H9 (cell line): ENCODE measurements at regions not wholly inside any gene's neighbourhood (a gene's known extent, or its start where the extent isn't known, plus 50 kb on each side); places are given as distances from the start of the nearest gene placed in this dataset.

Experiments used
- DNase-seq: peaks from one replicate; pipeline ENCODE4 v3.0.0-alpha.2; 2017
- H2AFZ ChIP-seq: one replicate; pipeline ENCODE4 v1.6.1; 2013; ENCODE audit warnings: mild to moderate bottlenecking, low read length, control low read depth, moderate library complexity
- H2AK5ac ChIP-seq: 2 replicates; pipeline ENCODE4 v1.6.1; 2013; ENCODE audit warnings: low read length, control low read depth, mixed read lengths; ENCODE audit not compliant: insufficient read length
- H2BK120ac ChIP-seq: one replicate; pipeline ENCODE4 v1.6.1; 2013; ENCODE audit warnings: low read depth, mild to moderate bottlenecking, low read length, control low read depth, inconsistent platforms; ENCODE audit not compliant: poor library complexity, severe bottlenecking
- H2BK12ac ChIP-seq: 2 replicates; pipeline ENCODE4 v1.6.1; 2013; ENCODE audit warnings: low read length, control low read depth, mixed read lengths, low read depth; ENCODE audit not compliant: insufficient read length
- H2BK15ac ChIP-seq: 2 replicates; pipeline ENCODE4 v1.6.1; 2013; ENCODE audit warnings: low read depth, low read length, control low read depth
- H2BK20ac ChIP-seq: one replicate; pipeline ENCODE4 v1.6.1; 2013; ENCODE audit warnings: low read depth, mild to moderate bottlenecking, low read length, control low read depth, inconsistent platforms; ENCODE audit not compliant: poor library complexity, severe bottlenecking
- H2BK5ac ChIP-seq: 2 replicates; pipeline ENCODE4 v1.6.1; 2013; ENCODE audit warnings: low read length, control low read depth, mixed read lengths; ENCODE audit not compliant: insufficient read length
- H3K14ac ChIP-seq: 2 replicates; pipeline ENCODE4 v1.6.1; 2013; ENCODE audit warnings: low read length, control low read depth; ENCODE audit not compliant: insufficient read depth
- H3K18ac ChIP-seq: 2 replicates; pipeline ENCODE4 v1.6.1; 2013; ENCODE audit warnings: low read depth, mild to moderate bottlenecking, mixed read lengths, low read length, control low read depth; ENCODE audit not compliant: insufficient read length
- H3K23ac ChIP-seq: 2 replicates; pipeline ENCODE4 v1.6.1; 2013; ENCODE audit warnings: low read length, control low read depth, mixed read lengths, low read depth; ENCODE audit not compliant: insufficient read length
- H3K23me2 ChIP-seq: 2 replicates; pipeline ENCODE4 v1.6.1; 2013; ENCODE audit warnings: low read depth, mild to moderate bottlenecking, mixed read lengths, low read length, control low read depth; ENCODE audit not compliant: insufficient read length, poor library complexity, severe bottlenecking
- H3K27ac ChIP-seq: 2 replicates; pipeline ENCODE4 v1.5.1; 2013; ENCODE audit warnings: low read length, control low read depth, mixed read lengths, low read depth; ENCODE audit not compliant: insufficient read length
- H3K27me3 ChIP-seq: 2 replicates; pipeline ENCODE4 v1.6.1; 2013; ENCODE audit warnings: low read length, control low read depth, inconsistent platforms; ENCODE audit not compliant: insufficient read depth
- H3K4ac ChIP-seq: 2 replicates; pipeline ENCODE4 v1.6.1; 2013; ENCODE audit warnings: low read depth, mild to moderate bottlenecking, control low read depth, inconsistent platforms, low read length, moderate library complexity
- H3K4me1 ChIP-seq: 2 replicates; pipeline ENCODE4 v1.6.1; 2013; ENCODE audit warnings: low read length, control low read depth, inconsistent platforms; ENCODE audit not compliant: insufficient read depth
- H3K4me2 ChIP-seq: 2 replicates; pipeline ENCODE4 v1.6.1; 2013; ENCODE audit warnings: low read length, control low read depth, mixed read lengths; ENCODE audit not compliant: insufficient read length, insufficient read depth
- H3K56ac ChIP-seq: 2 replicates; pipeline ENCODE4 v1.6.1; 2013; ENCODE audit warnings: low read depth, mild to moderate bottlenecking, mixed read lengths, low read length, control low read depth; ENCODE audit not compliant: insufficient read length
- H3K79me1 ChIP-seq: 2 replicates; pipeline ENCODE4 v1.6.1; 2013; ENCODE audit warnings: low read depth, mild to moderate bottlenecking, moderate library complexity, low read length, control low read depth, inconsistent platforms; ENCODE audit not compliant: insufficient read depth, poor library complexity, severe bottlenecking
- H3K79me2 ChIP-seq: 2 replicates; pipeline ENCODE4 v1.6.1; 2013; ENCODE audit warnings: low read length, control low read depth, inconsistent platforms; ENCODE audit not compliant: insufficient read depth
- H3K9ac ChIP-seq: 2 replicates; pipeline ENCODE4 v1.6.1; 2013; ENCODE audit warnings: low read length, control low read depth, mixed read lengths; ENCODE audit not compliant: insufficient read length; ENCODE audit errors: extremely low read depth
- H3K9me3 ChIP-seq: one replicate; pipeline ENCODE4 v1.6.1; 2013; ENCODE audit warnings: low read depth, low read length, inconsistent platforms; ENCODE audit not compliant: control insufficient read depth
- H3T11ph ChIP-seq: one replicate; pipeline ENCODE4 v1.6.1; 2013; ENCODE audit warnings: mild to moderate bottlenecking, low read length, control low read depth, inconsistent platforms
- H4K20me1 ChIP-seq: one replicate; pipeline ENCODE4 v1.6.1; 2013; ENCODE audit not compliant: control insufficient read depth, insufficient read length, insufficient read depth
- H4K5ac ChIP-seq: 2 replicates; pipeline ENCODE4 v1.6.1; 2013; ENCODE audit warnings: low read depth, mild to moderate bottlenecking, mixed read lengths, low read length, control low read depth; ENCODE audit not compliant: insufficient read length
- H4K8ac ChIP-seq: replicated peaks from 2 replicates; pipeline ENCODE4 v1.6.1; 2013; ENCODE audit warnings: low read length, control low read depth, mixed read lengths, low read depth; ENCODE audit not compliant: insufficient read length
- H4K91ac ChIP-seq: 2 replicates; pipeline ENCODE4 v1.6.1; 2013; ENCODE audit warnings: low read depth, mild to moderate bottlenecking, moderate library complexity, mixed read lengths, low read length, control low read depth; ENCODE audit not compliant: insufficient read length
- H3K27ac Mint-ChIP-seq, 3 experiments: 2 replicates in 2 of 3; 3 replicates in 1 of 3; pipeline ENCODE4 v1.8.0; 2020 to 2021; ENCODE audit warnings: mixed read lengths in 3 of 3, mild to moderate bottlenecking in 1 of 3, moderate library complexity in 1 of 3
- H3K27me3 Mint-ChIP-seq: 2 replicates; pipeline ENCODE4 v1.8.0; 2021; ENCODE audit warnings: low read depth, mild to moderate bottlenecking, moderate library complexity, mixed read lengths
- H3K36me3 Mint-ChIP-seq, 3 experiments: 2 replicates in 2 of 3; 3 replicates in 1 of 3; pipeline ENCODE4 v1.8.0; 2020 to 2021; ENCODE audit warnings: low read depth in 3 of 3, mixed read lengths in 3 of 3; ENCODE audit not compliant: insufficient read depth in 1 of 3
- H3K4me1 Mint-ChIP-seq, 2 experiments: 2 replicates each; pipeline ENCODE4 v1.8.0; 2020; ENCODE audit warnings: mixed read lengths in 2 of 2
- H3K4me3 Mint-ChIP-seq, 2 experiments: 2 replicates in 1 of 2; 3 replicates in 1 of 2; pipeline ENCODE4 v1.8.0; 2020 to 2021; ENCODE audit warnings: mild to moderate bottlenecking in 2 of 2, mixed read lengths in 2 of 2, moderate library complexity in 1 of 2
- H3K9me3 Mint-ChIP-seq, 2 experiments: 2 replicates in 1 of 2; 3 replicates in 1 of 2; pipeline ENCODE4 v1.8.0; 2020; ENCODE audit warnings: mild to moderate bottlenecking in 2 of 2, mixed read lengths in 2 of 2, moderate library complexity in 1 of 2
- CTCF ChIP-seq: fragments of 200-600 bp; sonication (generic); conservative IDR thresholded peaks from 3 replicates; pipeline ENCODE4 v1.8.0; 2021; ENCODE audit warnings: antibody characterized with exemption, mild to moderate bottlenecking
- WGBS: extraction: QIAGEN DNeasy Blood & Tissue Kit; methylation state at CpG from one replicate; pipeline ENCODE4 v1.1.7; 2013; ENCODE audit warnings: missing lambda C conversion rate, low lambda C conversion rate, mixed read lengths; ENCODE audit not compliant: insufficient read length; ENCODE audit errors: extremely low coverage; 5-methylcytosine and 5-hydroxymethylcytosine counted together

- H2AK5ac ChIP-seq, result no peak overlapping the region
- H3K4me1 Mint-ChIP-seq, result peaks cover 11 to 16% of the 10 kb centered on the region in 2 experiments
- H2BK120ac ChIP-seq, result no peak overlapping the region
- no peak overlapping the region for H2BK5ac ChIP-seq
- H3K4me3 Mint-ChIP-seq, result no peak overlapping the region
- H3T11ph ChIP-seq, result no peak overlapping the region
- no peak overlapping the region for H3K9ac ChIP-seq
- no peak overlapping the region for H4K5ac ChIP-seq
- no peak overlapping the region for H3K18ac ChIP-seq
- no peak overlapping the region for H3K27ac Mint-ChIP-seq
- H3K4ac ChIP-seq, result no peak overlapping the region
- no peaks in the 10 kb centered on the region for H3K9me3 ChIP-seq
- no peak overlapping the region for H4K91ac ChIP-seq
- no peak overlapping the region for H3K4me2 ChIP-seq
- H3K23me2 ChIP-seq, result no peaks in the 10 kb centered on the region
- H3K79me1 ChIP-seq, result no peaks in the 10 kb centered on the region
- H3K4me1 ChIP-seq, result peaks cover 3% of the 10 kb centered on the region; the same call in 1 of the 2 replicates
- no peak overlapping the region for H2BK15ac ChIP-seq
- peaks cover 3 to 4% of the 10 kb centered on the region in 2 experiments; a peak in 3 of 5 replicates for H3K9me3 Mint-ChIP-seq
- no peak overlapping the region for H3K23ac ChIP-seq
- DNase-seq, result no peak
- whole genome bisulfite sequencing, result no CpG with 5 or more reads among the region's 2 CpGs
- H3K56ac ChIP-seq, result no peak overlapping the region
- H4K8ac ChIP-seq, result no peak overlapping the region
- no peaks in the 10 kb centered on the region; a peak in 1 of 7 replicates for H3K36me3 Mint-ChIP-seq
- H3K27ac ChIP-seq, result no peak overlapping the region
- H2BK20ac ChIP-seq, result no peak overlapping the region
- H3K14ac ChIP-seq, result no peak overlapping the region
- no peak overlapping the region for H2BK12ac ChIP-seq
- H3K27me3 ChIP-seq, result no peaks in the 10 kb centered on the region
- H3K79me2 ChIP-seq, result no peaks in the 10 kb centered on the region
- no peaks in the 10 kb centered on the region for H4K20me1 ChIP-seq
- H3K27me3 Mint-ChIP-seq, result no peaks in the 10 kb centered on the region
- no peak overlapping the region for H2AFZ ChIP-seq
- no peak for TF ChIP-seq CTCF
These were observed 584.1 kb downstream of the PTPRU start for GRCh38 chr1:29820401-29820800.
